Endothelial cell of umbilical vein (primary cell): ENCODE measurements at regions not wholly inside any gene's neighbourhood (a gene's known extent, or its start where the extent isn't known, plus 50 kb on each side); places are given as distances from the start of the nearest gene placed in this dataset.

Experiments used
- BruUV-seq: library from RNA; stranded (reverse); fragments of 400-500 nt; replicated peaks from 2 replicates; lab custom pipeline; 2021; lab: Mats Ljungman, UMichigan
- CTCF ChIA-PET: fragments of 300-600, 350-600 bp; sonication (Branson Sonifier 250); formaldehyde crosslinking; loops from one replicate; lab custom pipeline; 2021; ENCODE audit warnings: antibody characterized with exemption, inconsistent platforms; lab: Charles Lee
- POLR2A ChIA-PET: fragments of 300-600, 350-600 bp; sonication (Branson Sonifier 250); formaldehyde crosslinking; loops from one replicate; lab custom pipeline; 2021; ENCODE audit warnings: antibody characterized with exemption, inconsistent platforms; lab: Charles Lee
- DNase-seq: peaks from one replicate; pipeline ENCODE4 v3.0.0-alpha.2; 2011; ENCODE audit warnings: low read depth, low spot score
- FAIRE-seq: peaks from 2 replicates; lab custom pipeline; 2011; peaks lifted over from hg19 to GRCh38; lab: Jason Lieb, UNC
- H2AFZ ChIP-seq: 2 replicates; pipeline ENCODE4 v1.6.0; 2012; ENCODE audit warnings: low read depth, low read length, control low read depth, inconsistent platforms
- H3K27ac ChIP-seq: 2 replicates; pipeline ENCODE4 v1.5.1; 2011; ENCODE audit warnings: low read depth, mild to moderate bottlenecking, control low read depth, low read length, moderate library complexity; ENCODE audit not compliant: insufficient read depth
- H3K27me3 ChIP-seq, 2 experiments: 2 replicates each; pipeline versions ENCODE4 v1.6.0 to v1.6.1; 2011; ENCODE audit warnings: low read length in 2 of 2, mixed read lengths in 1 of 2; ENCODE audit not compliant: control insufficient read depth in 2 of 2, insufficient read depth in 2 of 2
- H3K36me3 ChIP-seq, 2 experiments: 2 replicates in 1 of 2; 3 replicates in 1 of 2; pipeline ENCODE4 v1.5.1; 2011; ENCODE audit warnings: low read length in 2 of 2, mild to moderate bottlenecking in 1 of 2, moderate library complexity in 1 of 2; ENCODE audit not compliant: control insufficient read depth in 2 of 2, insufficient read depth in 2 of 2; ENCODE audit errors: extremely low read depth in 1 of 2
- H3K4me1 ChIP-seq: 3 replicates; pipeline ENCODE4 v1.5.1; 2011; ENCODE audit warnings: mild to moderate bottlenecking, low read length; ENCODE audit not compliant: control insufficient read depth, insufficient read depth; ENCODE audit errors: extremely low read depth
- H3K4me2 ChIP-seq: 2 replicates; pipeline ENCODE4 v1.6.1; 2011; ENCODE audit warnings: low read length, control low read depth, mixed read lengths; ENCODE audit not compliant: insufficient read depth
- H3K4me3 ChIP-seq, 3 experiments: fragments of 200-600 bp in 1 of 3; sonication (generic), shearing (Covaris generic) in 1 of 3; replicated peaks in 1 of 3; 2 replicates each; pipeline ENCODE4 v1.5.1; 2011 to 2016; ENCODE audit warnings: control low read depth in 3 of 3, low read length in 3 of 3, mild to moderate bottlenecking in 2 of 3, inconsistent platforms in 1 of 3, low read depth in 1 of 3, moderate library complexity in 1 of 3; ENCODE audit not compliant: insufficient read depth in 1 of 3
- H3K79me2 ChIP-seq: 2 replicates; pipeline ENCODE4 v1.6.0; 2012; ENCODE audit warnings: low read length, inconsistent platforms; ENCODE audit not compliant: control insufficient read depth, insufficient read depth
- H3K9ac ChIP-seq: replicated peaks from 2 replicates; pipeline ENCODE3; 2011; ENCODE audit warnings: low read length, control low read depth; ENCODE audit not compliant: insufficient read depth; ENCODE audit errors: extremely low read depth
- H3K9me1 ChIP-seq: replicated peaks from 3 replicates; pipeline ENCODE4 v1.6.0; 2011; ENCODE audit warnings: mild to moderate bottlenecking, low read length; ENCODE audit not compliant: control insufficient read depth, insufficient read depth; ENCODE audit errors: extremely low read depth
- H3K9me3 ChIP-seq: replicated peaks from 2 replicates; pipeline ENCODE4 v1.5.1; 2012; ENCODE audit warnings: low read length, inconsistent platforms; ENCODE audit not compliant: control insufficient read depth, insufficient read depth
- H4K20me1 ChIP-seq: replicated peaks from 2 replicates; pipeline ENCODE3; 2011; ENCODE audit warnings: mild to moderate bottlenecking, low read length; ENCODE audit not compliant: control insufficient read depth, insufficient read depth; ENCODE audit errors: extremely low read depth
- FOS ChIP-seq: IDR thresholded peaks from 2 replicates; pipeline ENCODE4 v1.6.1; 2011; ENCODE audit warnings: mild to moderate bottlenecking, low read length, moderate library complexity, borderline replicate concordance; ENCODE audit not compliant: insufficient read depth
- GATA2 ChIP-seq: IDR thresholded peaks from 2 replicates; pipeline ENCODE4 v1.7.0; 2011; ENCODE audit warnings: low read depth, mild to moderate bottlenecking, moderate library complexity, mixed read lengths, low read length; ENCODE audit not compliant: insufficient read length, insufficient read depth
- MAX ChIP-seq: IDR thresholded peaks from 2 replicates; pipeline ENCODE4 v1.6.1; 2011; ENCODE audit not compliant: insufficient read depth, insufficient read length
- MYC ChIP-seq: IDR thresholded peaks from one replicate; pipeline ENCODE4 v1.6.1; 2011; ENCODE audit warnings: mild to moderate bottlenecking, low read depth, low read length
- POLR2A ChIP-seq: IDR thresholded peaks from 2 replicates; pipeline ENCODE4 v1.6.1; 2012; ENCODE audit warnings: low read depth, mild to moderate bottlenecking, control low read depth, low read length
- dilution Hi-C: fragments of 300-500 bp; cut with MboI; formaldehyde crosslinking; loops from one replicate; pipeline ENCODE4 v1.15.0; 2019; ENCODE audit warnings: low sequenced_read_pairs; ENCODE audit not compliant: extremely low pct_ligation_motif_present
- intact Hi-C: fragments of 100-400 bp; cut with micrococcal nuclease; formaldehyde crosslinking; loops from one replicate; pipeline ENCODE4 v1.10.0; 2022
- TF ChIP-seq, protein P1 (sequence below), 2 donors: IDR thresholded peaks; 1 replicate in 1 of 2; 2 replicates in 1 of 2; pipeline ENCODE4 v1.5.1; 2011; ENCODE audit warnings: low read length in 2 of 2, mild to moderate bottlenecking in 2 of 2, moderate library complexity in 2 of 2, control low read depth in 1 of 2, inconsistent platforms in 1 of 2, low read depth in 1 of 2; ENCODE audit not compliant: insufficient read depth in 1 of 2; ENCODE audit errors: extremely low read depth in 1 of 2

GRCh38 chr17:5700745-5701144 lies 116.4 kb upstream of the NLRP1 start:
- CTCF ChIA-PET: interaction anchor here (0.6 to 1.9 kb wide), 2 partner anchors 25 to 108 kb away, joined by 3 to 4 read pairs; no protein-coding TSS in a partner anchor
- H3K27me3 ChIP-seq: peaks cover 1 to 3% of the 10 kb centered on the region in 2 experiments
- no peaks in the 10 kb centered on the region for H3K9me1 ChIP-seq
- dilution Hi-C loops: no loop called here
- H3K36me3 ChIP-seq: no peaks in the 10 kb centered on the region
- TF ChIP-seq MAX: no peak
- no peak for TF ChIP-seq POLR2A
- TF ChIP-seq GATA2: no peak
- TF ChIP-seq MYC: no peak
- H2AFZ ChIP-seq: no peak overlapping the region
- no peaks in the 10 kb centered on the region for H3K79me2 ChIP-seq
- DNase-seq (no peak), FAIRE-seq (no peak)
- POLR2A ChIA-PET: no interaction called here
- no peaks in the 10 kb centered on the region for H4K20me1 ChIP-seq
- no peak overlapping the region for H3K4me3 ChIP-seq
- no TSS peak for BruUV-seq
- H3K9ac ChIP-seq: no peak overlapping the region
- no peaks in the 10 kb centered on the region for H3K4me1 ChIP-seq
- intact Hi-C loops: no loop called here
- H3K27ac ChIP-seq: no peak overlapping the region
- H3K9me3 ChIP-seq: no peaks in the 10 kb centered on the region
- no peak overlapping the region for H3K4me2 ChIP-seq

DNA sequence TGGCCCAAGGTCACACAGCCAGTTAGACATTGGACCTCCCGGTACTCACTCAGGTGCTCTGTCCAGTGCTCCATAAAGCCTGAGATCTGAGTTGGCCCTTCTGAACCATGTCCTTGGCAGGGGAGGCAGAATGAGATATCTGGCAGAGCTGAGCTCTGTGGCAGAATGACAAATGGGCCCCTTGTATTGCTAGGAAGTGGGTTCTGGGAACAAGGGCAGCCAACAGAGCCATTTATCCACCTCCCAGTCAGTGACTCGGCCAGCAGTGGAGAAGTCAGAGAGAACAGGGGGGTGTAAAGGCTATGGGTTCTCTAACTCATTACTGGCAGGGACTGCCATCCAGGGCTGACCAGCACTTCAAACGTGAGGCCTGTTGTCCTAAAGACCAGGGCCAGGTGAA lies 117.1 kb upstream of the NLRP1 start:
- ChIA-PET CTCF (interaction anchor here (1.9 kb wide), 1 partner anchor 26 kb away, joined by 4 read pairs; no protein-coding TSS in a partner anchor), POLR2A (no interaction called here)
- Histone ChIP-seq H3K9me3 (no peaks in the 10 kb centered on the region), H3K9ac (no peak overlapping the region), H3K27me3 (peaks cover 1 to 3% of the 10 kb centered on the region in 2 experiments), H3K36me3 (no peaks in the 10 kb centered on the region), H3K4me2 (no peak overlapping the region), H2AFZ (no peak overlapping the region), H3K4me3 (no peak overlapping the region), H4K20me1 (no peaks in the 10 kb centered on the region), H3K4me1 (no peaks in the 10 kb centered on the region), H3K79me2 (no peaks in the 10 kb centered on the region), H3K27ac (no peak overlapping the region), H3K9me1 (no peaks in the 10 kb centered on the region)
- FAIRE-seq (no peak), DNase-seq (no peak)
- no TSS peak for BruUV-seq
- intact Hi-C loops (no loop called here), dilution Hi-C loops (no loop called here)
- TF ChIP-seq MAX (no peak), GATA2 (no peak), MYC (no peak), FOS (no peak), POLR2A (no peak)
- TF ChIP-seq, protein P1, sequence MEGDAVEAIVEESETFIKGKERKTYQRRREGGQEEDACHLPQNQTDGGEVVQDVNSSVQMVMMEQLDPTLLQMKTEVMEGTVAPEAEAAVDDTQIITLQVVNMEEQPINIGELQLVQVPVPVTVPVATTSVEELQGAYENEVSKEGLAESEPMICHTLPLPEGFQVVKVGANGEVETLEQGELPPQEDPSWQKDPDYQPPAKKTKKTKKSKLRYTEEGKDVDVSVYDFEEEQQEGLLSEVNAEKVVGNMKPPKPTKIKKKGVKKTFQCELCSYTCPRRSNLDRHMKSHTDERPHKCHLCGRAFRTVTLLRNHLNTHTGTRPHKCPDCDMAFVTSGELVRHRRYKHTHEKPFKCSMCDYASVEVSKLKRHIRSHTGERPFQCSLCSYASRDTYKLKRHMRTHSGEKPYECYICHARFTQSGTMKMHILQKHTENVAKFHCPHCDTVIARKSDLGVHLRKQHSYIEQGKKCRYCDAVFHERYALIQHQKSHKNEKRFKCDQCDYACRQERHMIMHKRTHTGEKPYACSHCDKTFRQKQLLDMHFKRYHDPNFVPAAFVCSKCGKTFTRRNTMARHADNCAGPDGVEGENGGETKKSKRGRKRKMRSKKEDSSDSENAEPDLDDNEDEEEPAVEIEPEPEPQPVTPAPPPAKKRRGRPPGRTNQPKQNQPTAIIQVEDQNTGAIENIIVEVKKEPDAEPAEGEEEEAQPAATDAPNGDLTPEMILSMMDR (IDR thresholded peaks at IDR 0.05; ENCODE audit: extremely low read depth in 1 of 2, insufficient read depth in 1 of 2, low read depth in 1 of 2, low read length in 2 of 2): no peak
